ENCODE measurements at regions not wholly inside any gene's neighbourhood (a gene's known extent, or its start where the extent isn't known, plus 50 kb on each side); places are given as distances from the start of the nearest gene placed in this dataset.

GRCh38 chr9:26658476-26658875, 234.1 kb downstream of the CAAP1 start:
- TF ChIP-seq GATA3 (IDR thresholded peaks at IDR 0.05; ENCODE audit: low read depth, low read length) (no peak), GATA2 (IDR thresholded peaks at IDR 0.05; ENCODE audit: low read depth, low read length) (no peak)
